ENCODE measurements at regions not wholly inside any gene's neighbourhood (a gene's known extent, or its start where the extent isn't known, plus 50 kb on each side); places are given as distances from the start of the nearest gene placed in this dataset.

GRCh38 chr2:200244111-200244510 lies 62.4 kb upstream of the SPATS2L start:
- Histone ChIP-seq H3K4me1 (ENCODE audit: control insufficient read depth, insufficient read depth, low read length) (no peaks in the 10 kb centered on the region), H3K36me3 (ENCODE audit: control insufficient read depth, insufficient read depth, low read length) (no peaks in the 10 kb centered on the region), H3K4me3 (ENCODE audit: low read depth in 2 of 2, low read length in 2 of 2) (no peak overlapping the region), H3K27ac (ENCODE audit: low read length) (no peak overlapping the region), H3K27me3 (ENCODE audit: control insufficient read depth, insufficient read depth, low read length) (no peaks in the 10 kb centered on the region), H3K9me3 (ENCODE audit: control insufficient read depth, insufficient read depth, low read depth, low read length) (no peaks in the 10 kb centered on the region)
- no TSS peak for BruUV-seq (replicated peaks)
- TF ChIP-seq CTCF (IDR thresholded peaks at IDR 0.05): no peak
- no peak for TF ChIP-seq SIN3A (IDR thresholded peaks at IDR 0.05; ENCODE audit: borderline replicate concordance, insufficient read depth, low read depth, low read length)
- TF ChIP-seq POLR2AphosphoS5 (IDR thresholded peaks at IDR 0.05; ENCODE audit: low read depth, low read length): no peak
- no peak for TF ChIP-seq REST (IDR thresholded peaks at IDR 0.05; ENCODE audit: insufficient read depth in 1 of 2, low read depth in 2 of 2, low read length in 1 of 2)
- no peak for TF ChIP-seq TCF7L2 (IDR thresholded peaks at IDR 0.05; ENCODE audit: low read depth, low read length)
- CTCF ChIA-PET: no interaction called here
- ATAC-seq: no peak
- in situ Hi-C loops (cut with HindIII; ENCODE audit: low pct_unique_long_range_greater_than_20kb, low sequenced_read_pairs) (no loop called here), intact Hi-C loops (cut with micrococcal nuclease; ENCODE audit: unreplicated experiment) (no loop called here)
- DNase-seq (ENCODE audit: low read depth, low spot score): no peak
- POLR2A ChIA-PET: no interaction called here

GRCh38 chr2:200247494-200247893 lies 59.0 kb upstream of the SPATS2L start:
- H3K36me3 ChIP-seq (ENCODE audit: control insufficient read depth, insufficient read depth, low read length): no peaks in the 10 kb centered on the region
- no peak for TF ChIP-seq SIN3A (IDR thresholded peaks at IDR 0.05; ENCODE audit: borderline replicate concordance, insufficient read depth, low read depth, low read length)
- no peak for TF ChIP-seq TCF7L2 (IDR thresholded peaks at IDR 0.05; ENCODE audit: low read depth, low read length)
- TF ChIP-seq REST (IDR thresholded peaks at IDR 0.05; ENCODE audit: insufficient read depth in 1 of 2, low read depth in 2 of 2, low read length in 1 of 2): no peak
- no peak for TF ChIP-seq POLR2AphosphoS5 (IDR thresholded peaks at IDR 0.05; ENCODE audit: low read depth, low read length)
- TF ChIP-seq CTCF (IDR thresholded peaks at IDR 0.05): no peak
- H3K4me1 ChIP-seq (ENCODE audit: control insufficient read depth, insufficient read depth, low read length): no peaks in the 10 kb centered on the region
- ChIA-PET CTCF (no interaction called here), POLR2A (no interaction called here)
- ATAC-seq (no peak), DNase-seq (ENCODE audit: low read depth, low spot score) (no peak)
- H3K9me3 ChIP-seq (ENCODE audit: control insufficient read depth, insufficient read depth, low read depth, low read length): no peaks in the 10 kb centered on the region
- BruUV-seq (replicated peaks): no TSS peak
- no peaks in the 10 kb centered on the region for H3K27me3 ChIP-seq (ENCODE audit: control insufficient read depth, insufficient read depth, low read length)
- in situ Hi-C loops (cut with HindIII; ENCODE audit: low pct_unique_long_range_greater_than_20kb, low sequenced_read_pairs) (no loop called here), intact Hi-C loops (cut with micrococcal nuclease; ENCODE audit: unreplicated experiment) (no loop called here)
- no peak overlapping the region for H3K27ac ChIP-seq (ENCODE audit: low read length)
- H3K4me3 ChIP-seq (ENCODE audit: low read depth in 2 of 2, low read length in 2 of 2): no peak overlapping the region
